ENCODE measurements at regions not wholly inside any gene's neighbourhood (a gene's known extent, or its start where the extent isn't known, plus 50 kb on each side); places are given as distances from the start of the nearest gene placed in this dataset.

- H3K27ac ChIP-seq (ENCODE audit: low read depth, low read length), result no peak overlapping the region
- no peak for TF ChIP-seq CTCF (IDR thresholded peaks at IDR 0.05; ENCODE audit: low read depth, low read length)
- no peak for DNase-seq (ENCODE audit: low read depth, low spot score)
- ChIA-PET CTCF (interaction anchor here (0.6 kb wide), 1 partner anchor 274 kb away, joined by 3 read pairs; no protein-coding TSS in a partner anchor), POLR2A (no interaction called here)
- H3K27me3 ChIP-seq (ENCODE audit: control insufficient read depth, insufficient read depth, low read length), result no peaks in the 10 kb centered on the region
- no peaks in the 10 kb centered on the region for H3K9me3 ChIP-seq (ENCODE audit: control insufficient read depth, insufficient read depth, low read length)
- no peak overlapping the region for H3K4me3 ChIP-seq (ENCODE audit: low read depth, low read length)
These were observed 103.0 kb upstream of the PPP2R5A start for GRCh38 chr1:212182171-212182570.

GRCh38 chr1:212182579-212182978, 102.6 kb upstream of the PPP2R5A start:
- H3K4me3 ChIP-seq (ENCODE audit: low read depth, low read length), result no peak overlapping the region
- no peak for DNase-seq (ENCODE audit: low read depth, low spot score)
- ChIA-PET POLR2A (no interaction called here), CTCF (no interaction called here)
- no peak overlapping the region for H3K27ac ChIP-seq (ENCODE audit: low read depth, low read length)
- no peaks in the 10 kb centered on the region for H3K9me3 ChIP-seq (ENCODE audit: control insufficient read depth, insufficient read depth, low read length)
- H3K27me3 ChIP-seq (ENCODE audit: control insufficient read depth, insufficient read depth, low read length), result no peaks in the 10 kb centered on the region
- TF ChIP-seq CTCF (IDR thresholded peaks at IDR 0.05; ENCODE audit: low read depth, low read length), result no peak

- Histone ChIP-seq H3K27me3 (ENCODE audit: control insufficient read depth, insufficient read depth, low read length) (no peaks in the 10 kb centered on the region), H3K4me3 (ENCODE audit: low read depth, low read length) (no peak overlapping the region), H3K27ac (ENCODE audit: low read depth, low read length) (no peak overlapping the region), H3K9me3 (ENCODE audit: control insufficient read depth, insufficient read depth, low read length) (no peaks in the 10 kb centered on the region; the same call in 1 of the 2 replicates)
- no peak for DNase-seq (ENCODE audit: low read depth, low spot score)
- POLR2A ChIA-PET, result no interaction called here
- TF ChIP-seq CTCF (IDR thresholded peaks at IDR 0.05; ENCODE audit: low read depth, low read length), result no peak
- CTCF ChIA-PET, result interaction anchor here (0.6 kb wide), 1 partner anchor 33 kb away, joined by 3 read pairs; no protein-coding TSS in a partner anchor
These were observed 98.6 kb upstream of the PPP2R5A start for GRCh38 chr1:212186427-212187207.

GRCh38 chr1:212188599-212189351, 96.4 kb upstream of the PPP2R5A start:
- DNase-seq (ENCODE audit: low read depth, low spot score), result no peak
- TF ChIP-seq CTCF (IDR thresholded peaks at IDR 0.05; ENCODE audit: low read depth, low read length), result no peak
- Histone ChIP-seq H3K27me3 (ENCODE audit: control insufficient read depth, insufficient read depth, low read length) (no peaks in the 10 kb centered on the region), H3K4me3 (ENCODE audit: low read depth, low read length) (no peak overlapping the region), H3K9me3 (ENCODE audit: control insufficient read depth, insufficient read depth, low read length) (no peaks in the 10 kb centered on the region; the same call in 1 of the 2 replicates), H3K27ac (ENCODE audit: low read depth, low read length) (no peak overlapping the region)
- POLR2A ChIA-PET, result no interaction called here
- CTCF ChIA-PET, result interaction anchor here (0.6 to 1.2 kb wide), 2 partner anchors 49 to 126 kb away, joined by 3 to 4 read pairs; no protein-coding TSS in a partner anchor

- CTCF ChIA-PET, result interaction anchor here (1.1 to 1.2 kb wide), 2 partner anchors 119 to 127 kb away, joined by 3 read pairs; no protein-coding TSS in a partner anchor
- POLR2A ChIA-PET, result no interaction called here
These were observed 95.9 kb upstream of the PPP2R5A start for GRCh38 chr1:212189352-212189738.

More at GRCh38 chr1:212189352-212189738, 95.9 kb upstream of the PPP2R5A start:
- TF ChIP-seq CTCF (IDR thresholded peaks at IDR 0.05; ENCODE audit: low read depth, low read length), result no peak
- no peaks in the 10 kb centered on the region; the same call in 1 of the 2 replicates for H3K9me3 ChIP-seq (ENCODE audit: control insufficient read depth, insufficient read depth, low read length)
- no peak for DNase-seq (ENCODE audit: low read depth, low spot score)
- no peak overlapping the region for H3K4me3 ChIP-seq (ENCODE audit: low read depth, low read length)
- no peaks in the 10 kb centered on the region for H3K27me3 ChIP-seq (ENCODE audit: control insufficient read depth, insufficient read depth, low read length)
- H3K27ac ChIP-seq (ENCODE audit: low read depth, low read length), result no peak overlapping the region
